H1 (cell line): ENCODE measurements at regions not wholly inside any gene's neighbourhood (a gene's known extent, or its start where the extent isn't known, plus 50 kb on each side); places are given as distances from the start of the nearest gene placed in this dataset.
A peak's percentile ranks its signal among the peaks of the same experiment; 100 is the strongest.

Experiments
- CTCF ChIA-PET: fragments of 300-600 bp; sonication (Branson Sonifier 250); formaldehyde crosslinking; loops from one replicate; lab custom pipeline; 2021; ENCODE audit not compliant: partially characterized antibody; lab: Charles Lee
- POLR2A ChIA-PET: fragments of 300-600 bp; sonication (Branson Sonifier 250); formaldehyde crosslinking; loops from one replicate; lab custom pipeline; 2021; ENCODE audit warnings: inconsistent platforms; ENCODE audit not compliant: partially characterized antibody; lab: Charles Lee
- DNase-seq, 2 experiments: peaks; one replicate each; pipeline versions ENCODE4 v3.0.0 to v3.0.0-alpha.2; 2010 to 2022; ENCODE audit warnings: low spot score in 2 of 2, low read depth in 1 of 2, mixed read lengths in 1 of 2
- FAIRE-seq: peaks from 2 replicates; lab custom pipeline; 2011; peaks lifted over from hg19 to GRCh38; lab: Jason Lieb, UNC
- H2AFZ ChIP-seq: 2 replicates; pipeline ENCODE4 v1.8.1; 2012; ENCODE audit warnings: low read length, inconsistent platforms
- H2AK5ac ChIP-seq: 2 replicates; pipeline ENCODE4 v1.6.1; 2013; ENCODE audit warnings: low read depth, low read length
- H2BK120ac ChIP-seq: replicated peaks from 2 replicates; pipeline ENCODE3; 2013; ENCODE audit warnings: low read depth, low read length, inconsistent platforms
- H2BK12ac ChIP-seq: 2 replicates; pipeline ENCODE4 v1.6.1; 2013; ENCODE audit warnings: low read depth, low read length
- H2BK15ac ChIP-seq: 2 replicates; pipeline ENCODE4 v1.6.1; 2013; ENCODE audit warnings: low read length
- H2BK20ac ChIP-seq: 2 replicates; pipeline ENCODE4 v1.6.1; 2013; ENCODE audit warnings: low read length
- H2BK5ac ChIP-seq: 2 replicates; pipeline ENCODE4 v1.6.1; 2013; ENCODE audit warnings: low read depth, low read length
- H3K14ac ChIP-seq: 2 replicates; pipeline ENCODE4 v1.6.1; 2013; ENCODE audit warnings: inconsistent platforms; ENCODE audit not compliant: insufficient read length
- H3K18ac ChIP-seq: 2 replicates; pipeline ENCODE4 v1.6.1; 2013; ENCODE audit warnings: low read length; ENCODE audit errors: extremely low read depth
- H3K23ac ChIP-seq: 2 replicates; pipeline ENCODE4 v1.6.1; 2013; ENCODE audit warnings: inconsistent platforms; ENCODE audit not compliant: insufficient read length
- H3K23me2 ChIP-seq: 2 replicates; pipeline ENCODE4 v1.6.1; 2013; ENCODE audit warnings: low read depth, low read length
- H3K27ac ChIP-seq: 2 replicates; pipeline ENCODE4 v1.6.1; 2011; ENCODE audit warnings: low read depth, low read length, inconsistent platforms
- H3K27me3 ChIP-seq, 4 experiments: replicated peaks in 1 of 4; 1 replicate in 1 of 4; 2 replicates in 3 of 4; pipeline versions ENCODE4 v1.6.1 to v1.8.1; 2011 to 2013; ENCODE audit warnings: low read length in 3 of 4, mild to moderate bottlenecking in 3 of 4, inconsistent platforms in 2 of 4, mixed read lengths in 2 of 4, moderate library complexity in 1 of 4; ENCODE audit not compliant: control insufficient read depth in 3 of 4, insufficient read depth in 3 of 4; ENCODE audit errors: extremely low read depth in 1 of 4
- H3K36me3 ChIP-seq, 4 experiments: 2 replicates each; pipeline versions ENCODE4 v1.6.1 to v1.8.1; 2011 to 2013; ENCODE audit warnings: mild to moderate bottlenecking in 4 of 4, low read length in 3 of 4, moderate library complexity in 2 of 4, control low read depth in 1 of 4, inconsistent platforms in 1 of 4; ENCODE audit not compliant: insufficient read depth in 4 of 4, control insufficient read depth in 2 of 4
- H3K4ac ChIP-seq: replicated peaks from 2 replicates; pipeline ENCODE3; 2013; ENCODE audit warnings: low read length, low read depth, mixed read lengths, inconsistent platforms; ENCODE audit not compliant: insufficient read length
- H3K4me1 ChIP-seq, 4 experiments: replicated peaks in 1 of 4; 1 replicate in 1 of 4; 2 replicates in 3 of 4; pipeline versions ENCODE4 v1.6.1 to v1.8.1; 2011 to 2013; ENCODE audit warnings: low read length in 3 of 4, inconsistent platforms in 2 of 4, mixed read lengths in 1 of 4; ENCODE audit not compliant: insufficient read depth in 4 of 4, control insufficient read depth in 3 of 4
- H3K4me2 ChIP-seq, 2 experiments: 2 replicates each; pipeline versions ENCODE4 v1.6.1 to v1.8.1; 2011 to 2013; ENCODE audit warnings: low read depth in 2 of 2, low read length in 2 of 2, control low read depth in 1 of 2, inconsistent platforms in 1 of 2, mild to moderate bottlenecking in 1 of 2; ENCODE audit not compliant: insufficient read depth in 1 of 2
- H3K4me3 ChIP-seq, 4 experiments: fragments of 200-600, 300-600 bp in 1 of 4; sonication (generic), shearing (Covaris generic), sonication (Bioruptor Twin) in 1 of 4; 2 replicates each; pipeline versions ENCODE4 v1.5.1 to v1.8.1; 2011 to 2016; ENCODE audit warnings: low read length in 4 of 4, low read depth in 3 of 4, control low read depth in 2 of 4, inconsistent platforms in 2 of 4, mild to moderate bottlenecking in 2 of 4, mixed read lengths in 1 of 4, moderate library complexity in 1 of 4; ENCODE audit not compliant: insufficient read depth in 2 of 4; ENCODE audit errors: extremely low read depth in 1 of 4
- H3K56ac ChIP-seq: replicated peaks from 2 replicates; pipeline ENCODE3; 2013; ENCODE audit warnings: low read depth, mild to moderate bottlenecking, mixed read lengths, low read length, inconsistent platforms; ENCODE audit not compliant: insufficient read length
- H3K79me1 ChIP-seq: 2 replicates; pipeline ENCODE4 v1.6.1; 2013; ENCODE audit warnings: low read depth, low read length, control low read depth
- H3K79me2 ChIP-seq, 2 experiments: 2 replicates each; pipeline versions ENCODE4 v1.6.1 to v1.8.1; 2012 to 2013; ENCODE audit warnings: low read length in 2 of 2, mild to moderate bottlenecking in 2 of 2, inconsistent platforms in 1 of 2; ENCODE audit not compliant: insufficient read depth in 2 of 2, control insufficient read depth in 1 of 2
- H3K9ac ChIP-seq, 4 experiments: replicated peaks in 1 of 4; 1 replicate in 1 of 4; 2 replicates in 3 of 4; pipeline versions ENCODE4 v1.6.1 to v1.8.1; 2011 to 2013; ENCODE audit warnings: low read depth in 3 of 4, low read length in 3 of 4, control low read depth in 2 of 4, mild to moderate bottlenecking in 2 of 4, moderate library complexity in 2 of 4, inconsistent platforms in 1 of 4; ENCODE audit errors: extremely low read depth in 1 of 4
- H3K9me3 ChIP-seq, 2 experiments: 2 replicates each; pipeline versions ENCODE4 v1.6.1 to v1.8.1; 2012 to 2013; ENCODE audit warnings: mild to moderate bottlenecking in 2 of 2, moderate library complexity in 2 of 2, control low read depth in 1 of 2, inconsistent platforms in 1 of 2, low read depth in 1 of 2, low read length in 1 of 2, mixed read lengths in 1 of 2; ENCODE audit not compliant: insufficient read depth in 2 of 2
- H4K20me1 ChIP-seq, 2 experiments: replicated peaks in 1 of 2; 2 replicates each; pipeline versions ENCODE3 to v1.8.1; 2011 to 2013; ENCODE audit warnings: inconsistent platforms in 2 of 2, low read length in 2 of 2, mild to moderate bottlenecking in 1 of 2; ENCODE audit not compliant: insufficient read depth in 2 of 2, control insufficient read depth in 1 of 2
- H4K5ac ChIP-seq: 2 replicates; pipeline ENCODE4 v1.6.1; 2013; ENCODE audit warnings: low read length, low read depth, mixed read lengths, inconsistent platforms; ENCODE audit not compliant: insufficient read length
- H4K8ac ChIP-seq: 2 replicates; pipeline ENCODE4 v1.8.0; 2013; ENCODE audit warnings: mild to moderate bottlenecking, moderate library complexity, low read length, inconsistent platforms; ENCODE audit not compliant: insufficient read depth; ENCODE audit errors: extremely low read depth
- H4K91ac ChIP-seq: replicated peaks from 2 replicates; pipeline ENCODE3; 2013; ENCODE audit warnings: low read length, mixed read lengths, inconsistent platforms; ENCODE audit not compliant: insufficient read length
- EP300 ChIP-seq, 2 experiments: IDR thresholded peaks; 1 replicate in 1 of 2; 2 replicates in 1 of 2; pipeline ENCODE4 v1.6.1; 2011 to 2012; ENCODE audit warnings: low read depth in 2 of 2, low read length in 2 of 2, mild to moderate bottlenecking in 2 of 2, borderline replicate concordance in 1 of 2, inconsistent platforms in 1 of 2, moderate library complexity in 1 of 2
- RNF2 ChIP-seq: fragments of 200-900, 300-1000 bp; sonication (generic); IDR thresholded peaks from 2 replicates; pipeline ENCODE4 v1.7.1; 2016; ENCODE audit warnings: borderline replicate concordance, low read depth, mild to moderate bottlenecking, antibody characterized with exemption, low read length; ENCODE audit not compliant: poor library complexity, severe bottlenecking; ENCODE audit errors: missing control alignments

GRCh38 chr7:25945608-25946007, 206.4 kb upstream of the NFE2L3 start:
- Histone ChIP-seq H3K23me2 (peaks cover 4% of the 10 kb centered on the region), H3K27ac (no peak overlapping the region), H2AK5ac (no peak overlapping the region), H4K20me1 (peaks cover 2% of the 10 kb centered on the region in 2 experiments), H3K36me3 (no peaks in the 10 kb centered on the region; a peak in 1 of 8 replicates), H4K91ac (no peak overlapping the region), H2BK12ac (no peak overlapping the region), H4K5ac (no peak overlapping the region), H4K8ac (no peak overlapping the region), H3K14ac (no peak overlapping the region), H3K79me1 (peaks cover 2% of the 10 kb centered on the region; the same call in 1 of the 2 replicates), H3K23ac (no peak overlapping the region), H2AFZ (no peak overlapping the region), H3K4me1 (peaks cover 2 to 15% (median 12%) of the 10 kb centered on the region in 4 experiments)
- CTCF ChIA-PET: interaction anchor here (1.2 to 1.5 kb wide), 3 partner anchors 10 to 145 kb away, joined by 3 to 5 read pairs (median 4); no protein-coding TSS in a partner anchor
- no peak for TF ChIP-seq EP300 (IDR thresholded peaks at IDR 0.05; ENCODE audit: borderline replicate concordance in 1 of 2, low read depth in 2 of 2, low read length in 2 of 2)
- no peak for TF ChIP-seq RNF2
- TF ChIP-seq, all 59 proteins: peak for 0
- Histone ChIP-seq H3K18ac (no peak overlapping the region), H2BK120ac (no peak overlapping the region), H3K4me3 (no peak overlapping the region), H2BK5ac (no peak overlapping the region), H3K27me3 (no peaks in the 10 kb centered on the region), H2BK15ac (peak overlapping the region; percentile 22; the same call in 1 of the 2 replicates), H3K4ac (no peak overlapping the region), H3K4me2 (no peak overlapping the region), H2BK20ac (no peak overlapping the region), H3K56ac (no peak overlapping the region), H3K9me3 (no peaks in the 10 kb centered on the region), H3K9ac (no peak overlapping the region), H3K79me2 (peaks cover 0 to 27% of the 10 kb centered on the region in 2 experiments; a peak in 2 of 4 replicates)
- FAIRE-seq: no peak
- no peak for DNase-seq
- POLR2A ChIA-PET: interaction anchor here (1.2 to 1.7 kb wide), 3 partner anchors 10 to 417 kb away, joined by 3 to 5 read pairs (median 3); no protein-coding TSS in a partner anchor
